H1 (cell line): ENCODE measurements at regions not wholly inside any gene's neighbourhood (a gene's known extent, or its start where the extent isn't known, plus 50 kb on each side); places are given as distances from the start of the nearest gene placed in this dataset.

ENCODE experiments used
- CTCF ChIA-PET: fragments of 300-600 bp; sonication (Branson Sonifier 250); formaldehyde crosslinking; loops from one replicate; lab custom pipeline; 2021; ENCODE audit not compliant: partially characterized antibody; lab: Charles Lee
- POLR2A ChIA-PET: fragments of 300-600 bp; sonication (Branson Sonifier 250); formaldehyde crosslinking; loops from one replicate; lab custom pipeline; 2021; ENCODE audit warnings: inconsistent platforms; ENCODE audit not compliant: partially characterized antibody; lab: Charles Lee
- DNase-seq, 2 experiments: peaks; one replicate each; pipeline versions ENCODE4 v3.0.0 to v3.0.0-alpha.2; 2010 to 2022; ENCODE audit warnings: low spot score in 2 of 2, low read depth in 1 of 2, mixed read lengths in 1 of 2
- FAIRE-seq: peaks from 2 replicates; lab custom pipeline; 2011; peaks lifted over from hg19 to GRCh38; lab: Jason Lieb, UNC
- H2AFZ ChIP-seq: 2 replicates; pipeline ENCODE4 v1.8.1; 2012; ENCODE audit warnings: low read length, inconsistent platforms
- H2AK5ac ChIP-seq: 2 replicates; pipeline ENCODE4 v1.6.1; 2013; ENCODE audit warnings: low read depth, low read length
- H2BK120ac ChIP-seq: replicated peaks from 2 replicates; pipeline ENCODE3; 2013; ENCODE audit warnings: low read depth, low read length, inconsistent platforms
- H2BK12ac ChIP-seq: 2 replicates; pipeline ENCODE4 v1.6.1; 2013; ENCODE audit warnings: low read depth, low read length
- H2BK15ac ChIP-seq: 2 replicates; pipeline ENCODE4 v1.6.1; 2013; ENCODE audit warnings: low read length
- H2BK20ac ChIP-seq: 2 replicates; pipeline ENCODE4 v1.6.1; 2013; ENCODE audit warnings: low read length
- H2BK5ac ChIP-seq: 2 replicates; pipeline ENCODE4 v1.6.1; 2013; ENCODE audit warnings: low read depth, low read length
- H3K14ac ChIP-seq: 2 replicates; pipeline ENCODE4 v1.6.1; 2013; ENCODE audit warnings: inconsistent platforms; ENCODE audit not compliant: insufficient read length
- H3K18ac ChIP-seq: 2 replicates; pipeline ENCODE4 v1.6.1; 2013; ENCODE audit warnings: low read length; ENCODE audit errors: extremely low read depth
- H3K23ac ChIP-seq: 2 replicates; pipeline ENCODE4 v1.6.1; 2013; ENCODE audit warnings: inconsistent platforms; ENCODE audit not compliant: insufficient read length
- H3K23me2 ChIP-seq: 2 replicates; pipeline ENCODE4 v1.6.1; 2013; ENCODE audit warnings: low read depth, low read length
- H3K27ac ChIP-seq: 2 replicates; pipeline ENCODE4 v1.6.1; 2011; ENCODE audit warnings: low read depth, low read length, inconsistent platforms
- H3K27me3 ChIP-seq, 4 experiments: replicated peaks in 1 of 4; 1 replicate in 1 of 4; 2 replicates in 3 of 4; pipeline versions ENCODE4 v1.6.1 to v1.8.1; 2011 to 2013; ENCODE audit warnings: low read length in 3 of 4, mild to moderate bottlenecking in 3 of 4, inconsistent platforms in 2 of 4, mixed read lengths in 2 of 4, moderate library complexity in 1 of 4; ENCODE audit not compliant: control insufficient read depth in 3 of 4, insufficient read depth in 3 of 4; ENCODE audit errors: extremely low read depth in 1 of 4
- H3K36me3 ChIP-seq, 4 experiments: 2 replicates each; pipeline versions ENCODE4 v1.6.1 to v1.8.1; 2011 to 2013; ENCODE audit warnings: mild to moderate bottlenecking in 4 of 4, low read length in 3 of 4, moderate library complexity in 2 of 4, control low read depth in 1 of 4, inconsistent platforms in 1 of 4; ENCODE audit not compliant: insufficient read depth in 4 of 4, control insufficient read depth in 2 of 4
- H3K4ac ChIP-seq: replicated peaks from 2 replicates; pipeline ENCODE3; 2013; ENCODE audit warnings: low read length, low read depth, mixed read lengths, inconsistent platforms; ENCODE audit not compliant: insufficient read length
- H3K4me1 ChIP-seq, 4 experiments: replicated peaks in 1 of 4; 1 replicate in 1 of 4; 2 replicates in 3 of 4; pipeline versions ENCODE4 v1.6.1 to v1.8.1; 2011 to 2013; ENCODE audit warnings: low read length in 3 of 4, inconsistent platforms in 2 of 4, mixed read lengths in 1 of 4; ENCODE audit not compliant: insufficient read depth in 4 of 4, control insufficient read depth in 3 of 4
- H3K4me2 ChIP-seq, 2 experiments: 2 replicates each; pipeline versions ENCODE4 v1.6.1 to v1.8.1; 2011 to 2013; ENCODE audit warnings: low read depth in 2 of 2, low read length in 2 of 2, control low read depth in 1 of 2, inconsistent platforms in 1 of 2, mild to moderate bottlenecking in 1 of 2; ENCODE audit not compliant: insufficient read depth in 1 of 2
- H3K4me3 ChIP-seq, 4 experiments: fragments of 200-600, 300-600 bp in 1 of 4; sonication (generic), shearing (Covaris generic), sonication (Bioruptor Twin) in 1 of 4; 2 replicates each; pipeline versions ENCODE4 v1.5.1 to v1.8.1; 2011 to 2016; ENCODE audit warnings: low read length in 4 of 4, low read depth in 3 of 4, control low read depth in 2 of 4, inconsistent platforms in 2 of 4, mild to moderate bottlenecking in 2 of 4, mixed read lengths in 1 of 4, moderate library complexity in 1 of 4; ENCODE audit not compliant: insufficient read depth in 2 of 4; ENCODE audit errors: extremely low read depth in 1 of 4
- H3K56ac ChIP-seq: replicated peaks from 2 replicates; pipeline ENCODE3; 2013; ENCODE audit warnings: low read depth, mild to moderate bottlenecking, mixed read lengths, low read length, inconsistent platforms; ENCODE audit not compliant: insufficient read length
- H3K79me1 ChIP-seq: 2 replicates; pipeline ENCODE4 v1.6.1; 2013; ENCODE audit warnings: low read depth, low read length, control low read depth
- H3K79me2 ChIP-seq, 2 experiments: 2 replicates each; pipeline versions ENCODE4 v1.6.1 to v1.8.1; 2012 to 2013; ENCODE audit warnings: low read length in 2 of 2, mild to moderate bottlenecking in 2 of 2, inconsistent platforms in 1 of 2; ENCODE audit not compliant: insufficient read depth in 2 of 2, control insufficient read depth in 1 of 2
- H3K9ac ChIP-seq, 4 experiments: replicated peaks in 1 of 4; 1 replicate in 1 of 4; 2 replicates in 3 of 4; pipeline versions ENCODE4 v1.6.1 to v1.8.1; 2011 to 2013; ENCODE audit warnings: low read depth in 3 of 4, low read length in 3 of 4, control low read depth in 2 of 4, mild to moderate bottlenecking in 2 of 4, moderate library complexity in 2 of 4, inconsistent platforms in 1 of 4; ENCODE audit errors: extremely low read depth in 1 of 4
- H3K9me3 ChIP-seq, 2 experiments: 2 replicates each; pipeline versions ENCODE4 v1.6.1 to v1.8.1; 2012 to 2013; ENCODE audit warnings: mild to moderate bottlenecking in 2 of 2, moderate library complexity in 2 of 2, control low read depth in 1 of 2, inconsistent platforms in 1 of 2, low read depth in 1 of 2, low read length in 1 of 2, mixed read lengths in 1 of 2; ENCODE audit not compliant: insufficient read depth in 2 of 2
- H4K20me1 ChIP-seq, 2 experiments: replicated peaks in 1 of 2; 2 replicates each; pipeline versions ENCODE3 to v1.8.1; 2011 to 2013; ENCODE audit warnings: inconsistent platforms in 2 of 2, low read length in 2 of 2, mild to moderate bottlenecking in 1 of 2; ENCODE audit not compliant: insufficient read depth in 2 of 2, control insufficient read depth in 1 of 2
- H4K5ac ChIP-seq: 2 replicates; pipeline ENCODE4 v1.6.1; 2013; ENCODE audit warnings: low read length, low read depth, mixed read lengths, inconsistent platforms; ENCODE audit not compliant: insufficient read length
- H4K8ac ChIP-seq: 2 replicates; pipeline ENCODE4 v1.8.0; 2013; ENCODE audit warnings: mild to moderate bottlenecking, moderate library complexity, low read length, inconsistent platforms; ENCODE audit not compliant: insufficient read depth; ENCODE audit errors: extremely low read depth
- H4K91ac ChIP-seq: replicated peaks from 2 replicates; pipeline ENCODE3; 2013; ENCODE audit warnings: low read length, mixed read lengths, inconsistent platforms; ENCODE audit not compliant: insufficient read length
- GTF2F1 ChIP-seq: IDR thresholded peaks from 2 replicates; pipeline ENCODE4 v1.6.1; 2012; ENCODE audit warnings: low read depth, low read length, improper control_type of control experiment, borderline replicate concordance
- KDM1A ChIP-seq: fragments of 200-600, 300-600 bp; sonication (generic); IDR thresholded peaks from 2 replicates; pipeline ENCODE4 v1.7.1; 2016; ENCODE audit warnings: mild to moderate bottlenecking, low read length, borderline replicate concordance
- SIX5 ChIP-seq: IDR thresholded peaks from 2 replicates; pipeline ENCODE4 v1.6.1; 2011; ENCODE audit warnings: mild to moderate bottlenecking, low read depth, low read length
- SP2 ChIP-seq: IDR thresholded peaks from 2 replicates; pipeline ENCODE4 v1.6.1; 2012; ENCODE audit warnings: mild to moderate bottlenecking, low read length, inconsistent platforms
- SP4 ChIP-seq: IDR thresholded peaks from 2 replicates; pipeline ENCODE4 v1.6.1; 2012; ENCODE audit warnings: low read length, inconsistent platforms
- SRF ChIP-seq: IDR thresholded peaks from 2 replicates; pipeline ENCODE4 v1.6.1; 2011; ENCODE audit warnings: mild to moderate bottlenecking, low read depth, low read length, moderate library complexity
- TBP ChIP-seq: IDR thresholded peaks from 2 replicates; pipeline ENCODE4 v1.6.1; 2011; ENCODE audit warnings: low read depth, low read length, improper control_type of control experiment
- WGBS, 2 experiments: shearing (Covaris generic) in 1 of 2; methylation state at CpG; one replicate each; pipeline versions ENCODE4 v1.1.6 to v1.1.7; 2013 to 2015; ENCODE audit warnings: low lambda C conversion rate in 2 of 2, mixed read lengths in 2 of 2, inconsistent platforms in 1 of 2, low coverage in 1 of 2, missing lambda C conversion rate in 1 of 2; ENCODE audit not compliant: insufficient replicate concordance in 2 of 2, insufficient coverage in 1 of 2, insufficient read length in 1 of 2; ENCODE audit errors: extremely low coverage in 1 of 2, missing lambda C conversion rate in 1 of 2; 5-methylcytosine and 5-hydroxymethylcytosine counted together
- TF ChIP-seq, protein P1 (sequence below): IDR thresholded peaks from 2 replicates; pipeline ENCODE4 v1.6.1; 2012; ENCODE audit warnings: inconsistent platforms
- TF ChIP-seq, protein P2 (sequence below): IDR thresholded peaks from 2 replicates; pipeline ENCODE4 v1.6.1; 2012; ENCODE audit warnings: low read length, inconsistent platforms

DNA sequence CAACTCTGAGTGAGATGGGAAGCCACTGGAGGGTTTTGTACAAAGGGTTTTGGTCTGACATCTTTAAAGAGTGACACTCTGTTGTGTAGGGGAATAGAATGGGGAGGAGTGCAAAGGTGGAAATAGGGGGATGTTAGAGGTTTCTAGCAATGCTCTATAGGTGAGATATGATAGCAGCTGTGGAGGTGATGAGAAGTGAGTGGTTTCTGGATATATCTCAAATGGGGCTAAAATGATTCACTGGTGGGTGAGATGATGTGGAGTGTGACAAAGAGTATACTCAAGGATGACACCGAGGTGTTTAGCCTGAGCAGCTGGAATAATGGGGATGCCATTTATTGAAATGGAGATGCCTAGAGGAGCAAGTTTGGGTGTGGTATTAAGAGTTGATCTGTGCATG is 426.4 kb downstream of the PCNX1 start:
- Histone ChIP-seq H3K4me3 (no peak overlapping the region), H3K4me1 (peaks cover 0 to 4% (median 0%) of the 10 kb centered on the region in 4 experiments; a peak in 1 of 7 replicates), H2BK120ac (no peak overlapping the region), H3K23ac (no peak overlapping the region), H4K20me1 (peaks cover 0 to 4% of the 10 kb centered on the region in 2 experiments), H3K4me2 (no peak overlapping the region), H3K18ac (no peak overlapping the region), H3K4ac (no peak overlapping the region), H3K23me2 (no peaks in the 10 kb centered on the region; the same call in 1 of the 2 replicates), H4K5ac (no peak overlapping the region), H3K79me2 (peaks cover 13 to 96% of the 10 kb centered on the region in 2 experiments), H2BK12ac (no peak overlapping the region), H3K9me3 (no peaks in the 10 kb centered on the region), H4K8ac (no peak overlapping the region), H2BK15ac (no peak overlapping the region), H3K14ac (no peak overlapping the region), H4K91ac (no peak overlapping the region), H3K56ac (no peak overlapping the region), H3K36me3 (no peaks in the 10 kb centered on the region), H2BK20ac (no peak overlapping the region), H2AK5ac (no peak overlapping the region), H2AFZ (no peak overlapping the region), H3K27me3 (no peaks in the 10 kb centered on the region), H3K27ac (no peak overlapping the region), H3K9ac (no peak overlapping the region), H2BK5ac (no peak overlapping the region), H3K79me1 (peaks cover 4% of the 10 kb centered on the region)
- ChIA-PET CTCF (no interaction called here), POLR2A (interaction anchor here (1.2 to 1.3 kb wide), 2 partner anchors 9 to 12 kb away, joined by 3 to 4 read pairs; no protein-coding TSS in a partner anchor)
- FAIRE-seq: no peak
- TF ChIP-seq SP2: no peak
- no peak for TF ChIP-seq GTF2F1
- TF ChIP-seq TBP: no peak
- TF ChIP-seq, protein P1, sequence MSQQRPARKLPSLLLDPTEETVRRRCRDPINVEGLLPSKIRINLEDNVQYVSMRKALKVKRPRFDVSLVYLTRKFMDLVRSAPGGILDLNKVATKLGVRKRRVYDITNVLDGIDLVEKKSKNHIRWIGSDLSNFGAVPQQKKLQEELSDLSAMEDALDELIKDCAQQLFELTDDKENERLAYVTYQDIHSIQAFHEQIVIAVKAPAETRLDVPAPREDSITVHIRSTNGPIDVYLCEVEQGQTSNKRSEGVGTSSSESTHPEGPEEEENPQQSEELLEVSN: no peak
- TF ChIP-seq SP4: no peak
- TF ChIP-seq SRF: no peak
- no peak for TF ChIP-seq SIX5
- TF ChIP-seq KDM1A: no peak
- TF ChIP-seq, protein P2, sequence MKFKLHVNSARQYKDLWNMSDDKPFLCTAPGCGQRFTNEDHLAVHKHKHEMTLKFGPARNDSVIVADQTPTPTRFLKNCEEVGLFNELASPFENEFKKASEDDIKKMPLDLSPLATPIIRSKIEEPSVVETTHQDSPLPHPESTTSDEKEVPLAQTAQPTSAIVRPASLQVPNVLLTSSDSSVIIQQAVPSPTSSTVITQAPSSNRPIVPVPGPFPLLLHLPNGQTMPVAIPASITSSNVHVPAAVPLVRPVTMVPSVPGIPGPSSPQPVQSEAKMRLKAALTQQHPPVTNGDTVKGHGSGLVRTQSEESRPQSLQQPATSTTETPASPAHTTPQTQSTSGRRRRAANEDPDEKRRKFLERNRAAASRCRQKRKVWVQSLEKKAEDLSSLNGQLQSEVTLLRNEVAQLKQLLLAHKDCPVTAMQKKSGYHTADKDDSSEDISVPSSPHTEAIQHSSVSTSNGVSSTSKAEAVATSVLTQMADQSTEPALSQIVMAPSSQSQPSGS: no peak
- DNase-seq: no peak
- WGBS, 2 experiments: 87% methylated on average over 1 of the region's 1 CpG; no CpG with 5 or more reads in 1 of the 2 experiments
